Posterior vena cava (tissue), 2 donors: ENCODE measurements at regions not wholly inside any gene's neighbourhood (a gene's known extent, or its start where the extent isn't known, plus 50 kb on each side); places are given as distances from the start of the nearest gene placed in this dataset.
"Not testable (repeated sequence)": the region's sequence is repeated elsewhere in the genome, so short reads cannot be mapped to it uniquely, and the experiment has no call there.

ENCODE experiments used
- DNase-seq: peaks from one replicate; pipeline ENCODE4 v3.0.0-alpha.2; 2020; ENCODE audit warnings: low spot score
- intact Hi-C, 2 donors: fragments of 100-400 bp; cut with DNase I; formaldehyde crosslinking; loops; one replicate each; pipeline versions ENCODE4 v1.14.1 to v1.14.2; 2022 to 2023
- donor health status: DM: yes; HTN: yes; CAD: no.
- donor health status: DM: yes; HTN: yes; CAD: no.

DNA sequence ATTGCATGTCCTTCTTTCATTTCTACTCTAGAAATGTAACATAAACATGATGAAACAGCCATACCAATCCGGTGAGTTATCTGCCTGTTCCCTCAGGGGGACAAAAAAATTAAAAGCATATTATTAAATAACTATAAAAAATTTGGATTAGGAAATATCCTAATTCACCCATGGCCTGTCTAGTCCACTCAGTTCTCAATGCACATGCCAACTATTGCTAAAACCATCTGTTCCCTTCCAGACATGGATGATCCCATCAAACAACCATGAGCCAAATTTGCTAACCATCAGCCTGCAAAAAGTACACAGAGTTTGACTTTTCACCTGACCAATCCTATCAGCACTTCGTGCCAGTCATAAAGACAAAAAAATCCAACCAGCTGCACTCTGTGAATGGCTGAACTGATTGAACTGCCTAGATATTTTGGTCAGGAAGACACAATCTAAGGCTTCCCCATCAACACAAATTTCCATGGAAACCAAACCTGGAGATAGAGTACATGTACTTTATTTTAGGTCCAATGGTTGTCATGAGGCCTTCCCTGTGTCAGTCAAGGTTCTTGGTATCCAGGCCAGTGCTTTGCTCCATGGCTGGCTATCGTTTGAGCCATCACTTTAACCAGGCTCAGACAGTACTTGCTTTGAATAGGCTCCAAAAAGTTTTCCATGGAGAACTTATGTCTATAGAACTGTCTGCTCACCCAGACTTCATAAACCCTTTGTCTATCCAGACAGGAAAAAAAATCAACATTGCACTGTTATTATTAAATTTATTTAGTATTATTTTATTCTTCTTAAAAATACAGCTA is 570.8 kb downstream of the LTN1 start:
- intact Hi-C loops = no loop called here
- no peak for DNase-seq

DNA sequence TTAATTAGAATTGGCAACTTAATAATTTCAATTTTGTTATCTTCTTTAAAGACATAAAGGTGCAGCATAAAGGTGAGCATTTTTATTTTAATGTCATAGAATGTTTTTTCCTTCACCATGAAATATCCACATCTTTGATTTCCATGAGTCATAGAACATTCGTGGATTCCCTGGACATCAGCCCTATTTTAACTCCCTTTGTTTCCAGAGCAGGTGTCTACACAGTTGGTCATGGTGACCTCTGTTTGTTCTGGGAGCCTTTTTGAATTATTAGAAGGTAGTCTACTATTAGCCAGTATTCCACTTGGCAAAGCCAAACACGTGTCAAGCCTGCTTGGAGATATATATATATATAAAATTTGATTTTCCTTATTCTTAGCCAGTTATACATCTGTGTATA is 572.9 kb downstream of the LTN1 start:
- no peak for DNase-seq
- intact Hi-C loops = no loop called here

DNA sequence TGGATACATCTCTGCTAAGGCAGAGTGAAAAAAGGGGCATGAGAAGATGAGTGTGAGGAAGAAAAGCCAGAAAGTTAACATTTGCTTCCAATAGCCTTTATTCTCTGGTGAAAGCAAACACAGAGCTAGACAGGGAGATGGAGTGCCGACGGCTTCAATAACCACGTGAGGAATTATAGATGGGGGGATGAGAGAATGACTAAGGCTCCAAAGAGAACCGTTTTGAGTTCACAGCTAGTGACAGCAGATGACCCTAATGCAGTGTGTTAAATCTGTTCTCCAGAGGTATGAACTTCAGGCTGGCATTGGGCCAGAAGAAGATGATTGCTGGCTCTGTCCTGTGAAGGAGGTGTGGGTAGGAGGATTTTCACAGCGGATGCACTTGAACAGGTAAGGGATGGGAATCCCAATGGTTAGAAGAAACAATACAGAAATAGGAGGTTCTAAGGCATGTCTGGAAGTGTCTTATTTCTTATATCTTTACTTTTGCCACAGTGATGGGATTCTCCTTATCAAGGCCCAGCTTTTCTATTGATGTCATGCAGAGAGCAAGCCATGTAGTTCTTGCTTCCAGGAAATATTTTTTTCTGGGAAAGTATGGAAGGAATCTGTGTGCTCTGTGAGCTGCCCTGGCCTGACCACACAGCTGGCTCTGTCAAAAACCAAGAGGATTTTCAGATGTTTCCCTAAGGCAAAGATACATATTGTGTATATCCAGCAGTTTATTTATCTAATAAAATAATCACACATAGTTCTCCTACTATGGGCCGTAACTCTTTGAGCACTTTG is 573.8 kb downstream of the LTN1 start:
- DNase-seq = no peak
- intact Hi-C loops = no loop called here

GRCh38 chr21:28410256-28410655 is 582.4 kb downstream of the LTN1 start:
- DNase-seq = no peak
- intact Hi-C loops = no loop called here

- DNase-seq = no peak
- intact Hi-C loops = no loop called here
Observed at GRCh38 chr21:28402616-28402989, 590.1 kb downstream of the LTN1 start.

DNA sequence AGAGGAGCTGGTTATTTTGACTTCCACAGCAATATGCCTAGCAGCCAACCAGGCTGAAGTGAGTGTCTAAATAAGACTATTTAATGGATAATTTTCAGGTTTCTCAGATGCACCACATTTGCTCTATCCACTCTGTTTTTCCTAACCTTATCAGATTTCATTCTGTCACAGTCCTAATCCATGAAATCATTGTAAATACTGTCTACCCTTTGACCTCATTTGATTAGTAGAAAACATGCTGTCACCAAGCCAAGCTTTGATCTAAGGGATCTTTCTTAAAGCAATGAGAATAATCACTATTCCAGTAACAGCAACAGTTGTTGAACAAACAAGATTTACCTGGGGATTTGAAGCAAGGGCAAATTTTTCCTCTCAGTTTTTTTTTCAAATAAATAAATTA is 595.6 kb downstream of the LTN1 start:
- no peak for DNase-seq
- intact Hi-C loops = loop anchor here in 1 of 2 donors (10.0 kb wide), 1 partner anchor 1662 kb away; no protein-coding TSS in a partner anchor

DNA sequence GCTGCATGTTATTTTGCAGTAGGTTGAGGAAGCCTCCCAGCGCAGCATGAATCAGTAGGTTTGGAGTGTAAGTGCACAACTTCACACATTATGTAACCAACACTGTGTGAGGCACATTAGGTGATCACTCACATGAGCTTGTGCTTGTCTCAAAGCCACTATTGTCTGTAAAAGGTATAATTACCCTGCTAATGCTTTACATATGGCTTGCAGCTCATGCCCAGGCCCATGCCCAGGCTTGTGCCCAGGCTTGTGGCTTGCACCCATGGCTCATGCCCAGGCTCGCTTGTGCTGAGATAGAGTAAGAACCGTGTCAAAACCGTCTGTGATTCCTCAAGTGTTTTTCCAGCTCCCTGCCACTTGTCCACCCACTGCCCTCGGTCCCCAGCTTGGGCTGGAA is 596.3 kb downstream of the LTN1 start:
- DNase-seq = no peak
- intact Hi-C loops = loop anchor here in 1 of 2 donors (10.0 kb wide), 1 partner anchor 1662 kb away; no protein-coding TSS in a partner anchor

DNA sequence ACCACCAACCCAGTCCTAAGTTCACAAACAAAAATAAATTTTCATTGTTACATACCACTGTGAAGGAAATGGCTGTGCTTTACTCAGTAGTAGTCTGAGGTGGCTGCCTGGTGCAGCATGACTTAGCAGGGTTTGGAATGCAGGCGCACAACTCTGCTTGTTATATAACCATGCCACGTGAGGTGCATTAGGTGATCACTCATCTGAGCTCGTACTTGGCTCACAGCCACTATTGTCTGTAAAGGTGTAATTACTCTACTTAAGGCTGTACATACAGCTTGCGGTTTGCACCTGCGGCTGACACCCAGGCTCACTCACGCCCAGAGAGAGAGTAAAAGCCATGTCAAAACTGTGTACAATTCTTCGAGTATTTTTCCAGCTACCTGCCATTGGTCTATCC is 599.4 kb downstream of the LTN1 start:
- intact Hi-C loops = loop anchor here in 1 of 2 donors (10.0 kb wide), 1 partner anchor 1658 kb away; no protein-coding TSS in a partner anchor
- DNase-seq = no peak

- no peak for DNase-seq
- intact Hi-C loops = loop anchor here in 1 of 2 donors (10.0 kb wide), 1 partner anchor 1657 kb away; no protein-coding TSS in a partner anchor
Observed at GRCh38 chr21:28391938-28392849, 600.5 kb downstream of the LTN1 start.

- intact Hi-C loops = no loop called here
- no peak for DNase-seq
Observed at GRCh38 chr21:28387220-28387619, 605.5 kb downstream of the LTN1 start.

GRCh38 chr21:28385845-28386244 is 606.8 kb downstream of the LTN1 start:
- intact Hi-C loops = no loop called here
- DNase-seq = no peak

GRCh38 chr21:28381000-28381745 is 611.5 kb downstream of the LTN1 start:
- intact Hi-C loops, DNase-seq: not testable (repeated sequence)

- intact Hi-C loops = no loop called here
- DNase-seq = no peak
Observed at GRCh38 chr21:28380241-28380640, 612.4 kb downstream of the LTN1 start.

DNA sequence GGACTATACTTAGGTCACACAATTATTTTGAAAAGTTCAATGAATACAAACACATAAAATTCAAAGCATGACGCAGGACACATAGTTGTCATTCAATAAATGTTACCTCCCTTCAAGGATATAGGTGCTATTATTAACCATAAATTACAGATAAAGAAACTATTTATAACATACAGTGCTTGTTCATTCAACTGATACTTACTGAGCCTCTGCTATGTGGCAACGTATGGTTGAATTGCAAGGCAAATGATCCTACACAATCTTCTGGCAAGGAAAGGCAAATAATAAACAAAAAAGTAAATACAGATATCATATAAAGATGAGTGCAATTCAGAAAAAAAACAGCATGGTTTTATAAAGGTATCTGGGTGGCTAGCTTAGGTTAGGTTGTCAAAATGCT is 614.7 kb downstream of the LTN1 start:
- DNase-seq = no peak
- intact Hi-C loops = no loop called here

GRCh38 chr21:28375708-28376385 is 616.8 kb downstream of the LTN1 start:
- intact Hi-C loops = no loop called here

GRCh38 chr21:28374881-28375280 is 617.8 kb downstream of the LTN1 start:
- intact Hi-C loops = no loop called here
- DNase-seq = no peak

More at GRCh38 chr21:28375708-28376385, 616.8 kb downstream of the LTN1 start:
- no peak for DNase-seq

- intact Hi-C loops = no loop called here
- DNase-seq = no peak
Observed at GRCh38 chr21:28371713-28372112, 621.0 kb downstream of the LTN1 start.

GRCh38 chr21:28359300-28359699 is 633.4 kb downstream of the LTN1 start:
- intact Hi-C loops = no loop called here
- no peak for DNase-seq
